ENCODE measurements at regions not wholly inside any gene's neighbourhood (a gene's known extent, or its start where the extent isn't known, plus 50 kb on each side); places are given as distances from the start of the nearest gene placed in this dataset.
"Not testable (repeated sequence)": the region's sequence is repeated elsewhere in the genome, so short reads cannot be mapped to it uniquely, and the experiment has no call there.

DNA sequence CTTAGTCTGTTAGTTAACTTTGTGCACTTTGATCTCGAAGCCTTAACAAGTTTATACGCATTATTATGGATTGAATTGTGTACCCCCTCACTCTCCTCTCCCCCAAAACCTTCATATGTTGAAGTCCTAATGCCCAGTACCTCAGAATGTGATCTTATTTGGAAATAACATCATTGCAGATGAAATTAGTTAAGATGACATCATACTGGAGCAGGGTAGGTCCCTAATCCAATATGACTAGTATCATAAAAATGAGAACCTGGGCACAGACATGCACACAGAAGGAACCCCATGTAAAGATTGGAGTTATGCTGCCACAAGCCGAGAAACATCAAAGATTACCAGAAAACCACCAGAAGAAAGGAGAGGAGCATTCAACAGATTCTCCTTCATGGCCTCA lies 85.8 kb upstream of the TSC22D1 start:
- DNase-seq (ENCODE audit: low spot score): no peak

DNA sequence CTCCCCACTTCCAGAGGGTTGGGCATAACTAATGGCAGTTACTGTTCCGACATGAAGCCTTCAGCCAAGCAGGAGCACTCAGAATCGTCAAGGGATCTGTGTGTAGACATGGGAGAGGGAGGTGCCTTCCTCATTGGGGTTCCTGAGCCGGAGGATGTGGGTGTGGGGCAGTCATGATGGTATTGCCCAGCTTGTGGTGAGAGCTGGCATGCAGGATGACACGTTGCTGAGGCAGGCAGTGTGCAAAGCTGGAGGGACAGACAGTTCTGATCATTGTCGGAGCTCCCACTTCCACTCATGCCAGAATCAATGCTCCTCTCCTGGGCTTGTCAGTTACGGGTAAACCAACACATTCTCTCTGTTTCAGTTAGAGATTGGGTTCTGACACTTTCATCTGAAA lies 83.9 kb upstream of the TSC22D1 start:
- no peak for DNase-seq (ENCODE audit: low spot score)

DNA sequence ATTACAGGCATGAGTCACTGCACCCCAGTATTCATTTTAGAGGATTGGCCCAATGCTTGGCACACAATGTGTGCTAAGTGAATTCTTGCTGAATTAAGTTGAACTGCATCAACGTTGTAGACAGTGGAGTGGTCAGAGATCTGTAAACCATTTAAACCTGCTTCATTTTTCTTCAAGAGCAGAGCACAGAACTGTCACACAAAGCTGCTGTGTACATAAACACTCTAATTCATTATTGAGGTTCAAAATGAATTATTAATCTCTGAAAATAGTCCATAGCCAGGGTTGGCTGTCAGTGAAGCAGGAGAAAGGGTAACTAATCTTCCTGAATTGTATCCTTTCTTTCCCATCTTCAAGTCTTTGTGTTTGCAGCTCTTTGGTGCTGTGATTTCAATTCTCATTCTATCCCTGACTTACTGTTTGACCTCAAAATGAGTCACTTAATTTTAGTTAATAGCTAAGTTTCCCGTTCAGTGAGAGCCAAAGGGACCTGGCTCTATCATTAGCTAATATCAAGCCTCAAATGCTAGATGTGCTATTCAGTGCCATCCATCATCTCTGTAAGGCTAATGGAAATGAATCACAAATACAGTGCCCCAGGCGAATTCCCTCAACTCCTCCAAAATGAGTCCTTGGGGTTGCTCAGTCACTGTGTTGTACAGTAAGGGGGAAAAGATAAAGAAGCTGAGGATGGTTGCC lies 77.0 kb upstream of the TSC22D1 start:
- no peak for DNase-seq (ENCODE audit: low spot score)

DNA sequence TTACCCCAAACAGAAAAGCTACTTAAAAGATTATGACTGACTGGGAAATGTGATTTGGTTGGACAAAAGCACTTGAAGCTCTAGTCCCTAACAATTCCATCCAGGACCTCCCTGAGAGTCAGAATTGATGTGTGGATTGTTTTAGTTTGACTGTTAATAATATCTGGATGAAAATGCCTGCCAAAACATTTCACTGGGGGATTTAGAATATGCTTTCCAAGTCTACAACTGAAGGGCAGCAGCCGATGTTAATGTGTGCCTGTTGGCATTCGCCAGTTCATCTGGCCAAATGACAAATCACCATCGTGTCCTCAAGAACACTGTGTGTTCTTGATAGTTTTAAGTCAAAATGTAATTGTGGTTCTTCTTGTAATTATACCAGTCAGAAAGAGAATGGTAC lies 76.0 kb upstream of the TSC22D1 start:
- DNase-seq (ENCODE audit: low spot score): no peak

DNA sequence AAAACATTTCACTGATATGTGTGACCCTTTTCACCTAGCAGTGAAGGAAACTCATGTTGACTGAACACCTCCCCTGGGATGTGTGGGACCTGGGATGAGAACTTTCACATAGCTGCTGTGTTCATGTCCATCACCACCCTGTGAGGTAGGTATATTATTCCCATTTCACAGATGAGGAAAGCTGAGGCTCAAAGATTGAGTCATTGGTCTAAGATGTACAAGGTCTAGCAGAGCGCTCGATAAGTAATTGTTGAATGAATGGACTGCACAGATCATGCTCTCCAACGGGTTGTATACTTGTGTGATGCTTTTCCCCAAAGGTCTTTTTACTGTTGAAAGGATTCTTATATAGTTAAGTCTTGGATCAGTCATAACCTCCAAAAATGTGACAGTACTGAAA lies 75.6 kb upstream of the TSC22D1 start:
- DNase-seq (ENCODE audit: low spot score): no peak

DNA sequence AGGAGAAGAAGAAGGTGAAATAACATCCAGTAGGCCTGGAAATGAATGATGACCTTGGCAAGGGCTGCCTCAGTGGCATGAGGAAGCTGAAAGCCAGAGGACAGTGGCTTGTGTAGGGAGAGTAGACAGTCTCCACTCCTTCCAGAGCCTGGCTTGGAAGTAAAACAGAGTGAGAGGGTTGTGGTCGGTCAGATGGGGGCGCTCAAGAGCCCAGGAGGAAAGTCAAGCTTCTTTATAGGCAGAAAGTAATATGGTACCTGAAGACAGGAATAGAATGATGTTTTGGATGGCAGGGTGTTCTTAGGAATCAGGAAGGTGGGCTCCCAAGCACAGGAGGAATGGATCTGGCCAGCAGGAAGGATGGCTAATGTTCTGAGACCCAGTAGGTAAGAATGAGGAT lies 75.1 kb upstream of the TSC22D1 start:
- no peak for DNase-seq (ENCODE audit: low spot score)

DNA sequence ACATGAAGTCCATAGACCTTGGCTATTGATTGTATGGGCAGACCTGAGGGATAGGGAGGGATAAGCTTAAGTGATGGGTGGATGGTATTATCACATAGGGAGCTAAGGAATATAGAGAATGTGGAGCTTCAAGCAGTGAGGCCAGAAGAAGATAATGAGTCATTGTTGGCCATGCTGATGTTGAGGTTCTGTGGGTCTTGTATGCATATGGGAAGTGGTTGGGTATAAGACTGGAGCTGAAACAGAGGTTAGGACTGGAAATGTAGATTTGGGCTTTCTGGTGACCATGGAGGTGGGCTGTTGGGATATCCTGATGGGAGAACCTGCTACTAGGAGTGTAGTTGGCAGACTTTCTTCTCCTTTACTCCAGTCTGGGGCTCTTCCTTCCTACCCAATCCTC lies 73.7 kb upstream of the TSC22D1 start:
- DNase-seq (ENCODE audit: low spot score): no peak

DNA sequence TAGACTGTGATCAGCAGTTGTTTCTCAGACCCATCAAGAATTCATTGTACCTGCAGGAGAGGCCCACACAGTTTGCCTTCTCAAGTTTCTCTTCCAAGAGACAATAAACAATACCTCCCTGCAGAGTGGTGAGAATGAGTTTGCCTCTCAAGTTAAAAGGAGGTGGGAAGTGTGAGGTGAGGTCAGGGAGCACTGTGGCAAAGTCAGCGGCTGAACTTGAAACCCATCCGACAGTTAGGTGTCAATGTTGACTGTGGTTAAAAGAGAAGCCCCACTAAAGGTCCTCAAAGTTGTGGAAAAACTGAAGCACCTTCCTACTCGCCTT lies 72.9 kb upstream of the TSC22D1 start:
- DNase-seq (ENCODE audit: low spot score): no peak

DNA sequence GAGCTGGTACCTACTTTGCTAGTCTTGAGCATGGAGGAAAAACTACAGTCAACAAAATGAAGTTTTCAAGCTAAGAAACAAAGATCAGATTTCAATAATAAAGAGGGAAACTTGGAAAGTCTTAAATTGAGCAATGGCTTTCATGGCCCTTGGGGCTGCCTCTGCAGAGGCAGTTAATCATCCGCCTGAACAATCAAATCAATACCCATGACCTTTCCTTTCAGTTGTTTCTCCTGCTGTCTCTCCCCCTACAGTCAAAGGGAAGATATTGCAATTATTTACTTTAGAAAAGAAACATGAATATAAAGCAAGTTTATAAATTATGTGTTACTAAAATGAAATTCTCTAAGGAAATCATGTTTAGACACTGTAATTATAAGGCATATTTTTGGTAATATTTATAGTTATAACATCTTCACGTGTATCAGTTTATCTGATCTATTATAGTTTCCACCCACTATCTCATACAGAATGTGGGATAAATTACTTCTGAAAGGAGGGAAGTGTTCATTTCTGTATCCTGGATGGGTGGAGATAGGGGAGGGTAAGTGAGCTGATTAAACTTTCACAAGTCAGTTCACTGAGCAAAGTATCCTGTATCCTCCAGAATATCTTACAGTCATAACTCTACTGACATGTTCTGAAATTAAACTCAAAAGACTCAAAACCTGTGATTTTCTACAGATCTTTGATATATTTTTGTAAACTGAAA lies 72.4 kb upstream of the TSC22D1 start:
- DNase-seq (ENCODE audit: low spot score): no peak

DNA sequence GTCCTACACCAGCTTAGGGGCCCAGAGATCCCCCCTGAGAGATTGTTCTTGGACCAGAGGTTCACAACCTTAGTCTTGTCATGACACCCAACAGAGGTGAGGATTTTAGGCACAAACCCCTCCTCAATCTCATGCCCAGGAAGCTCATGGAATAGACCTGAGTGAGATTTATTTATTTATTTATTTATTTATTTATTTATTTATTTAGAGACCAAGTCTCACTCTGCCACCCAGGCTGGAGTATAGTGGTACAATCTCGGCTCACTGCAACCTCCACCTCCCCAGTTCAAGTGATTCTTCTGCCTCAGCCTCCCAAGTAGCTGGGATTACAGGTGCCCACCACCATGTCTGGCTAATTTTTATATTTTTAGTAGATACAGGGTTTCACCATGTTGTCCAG lies 71.4 kb upstream of the TSC22D1 start:
- not testable (repeated sequence) for DNase-seq (ENCODE audit: low spot score)

DNA sequence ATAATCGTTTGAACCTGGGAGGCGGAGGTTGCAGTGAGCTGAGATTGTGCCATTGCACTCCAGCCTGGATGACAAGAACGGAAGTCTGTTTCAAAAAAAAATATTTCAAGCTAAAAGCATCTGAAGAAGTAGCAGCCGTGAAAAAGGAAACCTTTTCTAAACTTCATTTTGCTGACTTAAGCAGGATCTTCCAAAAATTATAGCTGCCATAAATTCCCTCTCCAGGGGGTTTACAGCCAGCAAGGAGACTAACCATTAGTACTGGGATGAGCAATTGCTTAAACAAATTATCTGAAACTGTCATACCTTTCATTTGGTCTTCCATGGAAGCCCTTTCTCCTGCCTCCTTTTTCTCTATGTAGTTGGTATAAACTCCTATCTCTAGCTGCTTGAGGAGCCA lies 69.9 kb upstream of the TSC22D1 start:
- no peak for DNase-seq (ENCODE audit: low spot score)

DNA sequence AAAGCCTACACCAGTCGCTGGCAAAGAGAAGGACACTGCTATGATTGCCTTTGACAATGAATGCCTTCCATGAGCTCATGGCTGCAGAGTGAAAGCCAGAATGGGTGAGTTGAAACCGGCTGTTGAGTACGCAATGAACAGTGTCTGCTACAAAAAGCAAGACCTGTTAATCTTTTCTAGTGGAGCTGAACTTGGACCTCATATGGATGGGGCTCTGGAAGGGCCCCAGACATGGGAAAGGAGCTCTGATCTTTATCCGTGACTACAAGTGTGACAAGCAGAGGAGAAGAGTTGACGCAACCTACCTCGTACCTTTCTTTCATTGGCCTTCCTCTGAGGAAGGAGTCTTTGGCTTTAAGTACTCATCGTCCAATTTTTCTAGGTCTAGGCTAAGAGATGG lies 67.1 kb upstream of the TSC22D1 start:
- no peak for DNase-seq (ENCODE audit: low spot score)

DNA sequence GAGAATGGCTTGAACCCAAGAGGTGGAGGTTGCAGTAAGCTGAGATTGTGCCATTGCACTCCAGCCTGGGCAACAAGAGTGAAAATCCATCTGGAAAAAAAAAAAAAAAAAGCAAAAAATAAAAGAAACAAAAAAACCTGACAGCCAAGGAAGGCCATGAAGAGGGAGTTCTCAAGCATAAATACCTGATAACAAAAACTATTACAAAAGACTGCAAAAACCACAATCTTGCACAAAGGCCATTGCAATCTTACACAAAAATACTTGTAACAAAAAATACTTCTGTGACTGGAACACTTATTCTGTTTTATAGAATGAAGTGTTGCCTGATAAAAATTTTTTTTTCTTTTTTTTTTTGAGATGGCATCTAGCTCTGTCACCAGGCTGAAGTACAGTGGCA lies 61.5 kb upstream of the TSC22D1 start:
- no peak for DNase-seq (ENCODE audit: low spot score)

DNA sequence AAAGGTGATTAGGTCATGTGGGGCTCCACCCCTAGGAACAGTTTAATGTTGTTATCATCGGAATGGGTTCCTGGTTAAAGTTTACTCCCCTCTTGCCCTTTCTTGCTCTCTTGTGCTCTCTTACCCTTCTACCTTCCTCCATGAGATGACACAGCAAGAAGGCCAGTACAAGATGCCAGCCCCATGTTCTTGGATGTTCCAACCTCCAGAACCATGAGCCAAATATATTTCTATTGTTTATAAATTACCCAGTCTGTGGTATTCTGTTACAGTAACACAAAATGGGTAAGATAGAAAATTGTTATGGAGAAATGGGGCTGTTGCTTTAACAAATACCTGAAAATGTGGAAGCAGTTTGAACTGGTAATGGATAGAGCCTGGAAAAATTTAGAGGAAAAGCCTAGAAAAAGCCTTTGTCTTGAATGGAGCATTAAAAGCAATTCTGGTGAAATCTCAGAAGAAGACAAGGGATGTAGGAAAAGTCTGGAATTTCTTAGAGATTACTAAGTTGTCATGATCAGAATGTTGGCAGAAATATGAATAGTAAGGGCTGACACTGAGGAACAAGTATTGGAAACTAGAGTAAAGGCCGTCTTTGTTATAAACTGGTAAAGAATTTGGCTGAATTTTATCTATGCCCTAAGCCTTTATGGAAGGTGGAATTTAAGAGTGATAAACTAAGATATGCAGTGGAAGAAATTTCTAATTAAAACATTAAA lies 53.5 kb upstream of the TSC22D1 start:
- no peak for DNase-seq (ENCODE audit: low spot score)

DNA sequence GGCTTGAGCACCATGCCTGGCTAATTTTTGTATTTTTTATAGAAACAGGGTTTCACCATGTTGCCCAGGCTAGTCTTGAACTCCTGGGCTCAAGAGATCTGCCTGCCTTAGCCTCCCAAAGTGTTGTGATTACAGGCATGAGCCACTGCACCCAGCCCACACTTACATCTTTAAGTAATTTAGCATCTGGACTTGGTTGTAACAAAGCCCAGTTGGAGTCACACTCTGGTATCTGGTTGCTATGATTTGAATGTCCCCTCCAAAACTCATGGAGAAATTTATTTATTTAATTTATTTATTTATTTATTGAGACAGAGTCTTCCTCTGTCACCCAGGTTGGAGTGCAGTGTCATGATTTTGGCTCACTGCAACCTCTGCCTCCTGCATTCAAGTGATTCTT lies 52.7 kb upstream of the TSC22D1 start:
- not testable (repeated sequence) for DNase-seq (ENCODE audit: low spot score)

DNA sequence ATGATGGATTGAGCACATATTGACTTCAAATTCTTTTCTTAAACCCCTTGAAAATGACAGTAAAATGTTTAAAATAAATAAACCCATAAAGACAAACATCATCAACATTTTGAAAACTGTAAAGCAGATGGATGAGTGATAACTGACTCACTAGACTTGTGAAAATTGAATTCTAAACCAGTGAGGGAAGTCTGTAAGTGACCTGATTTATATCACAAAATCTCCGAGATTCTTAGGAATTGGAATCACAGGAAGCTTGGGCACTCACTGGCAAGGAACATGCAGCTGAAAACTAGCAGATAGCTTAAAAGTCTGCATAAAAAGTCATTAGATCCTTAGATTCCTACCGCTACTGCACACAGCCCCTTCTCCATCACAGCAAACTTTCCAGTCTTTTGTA lies 51.3 kb upstream of the TSC22D1 start:
- no peak for DNase-seq (ENCODE audit: low spot score)

DNA sequence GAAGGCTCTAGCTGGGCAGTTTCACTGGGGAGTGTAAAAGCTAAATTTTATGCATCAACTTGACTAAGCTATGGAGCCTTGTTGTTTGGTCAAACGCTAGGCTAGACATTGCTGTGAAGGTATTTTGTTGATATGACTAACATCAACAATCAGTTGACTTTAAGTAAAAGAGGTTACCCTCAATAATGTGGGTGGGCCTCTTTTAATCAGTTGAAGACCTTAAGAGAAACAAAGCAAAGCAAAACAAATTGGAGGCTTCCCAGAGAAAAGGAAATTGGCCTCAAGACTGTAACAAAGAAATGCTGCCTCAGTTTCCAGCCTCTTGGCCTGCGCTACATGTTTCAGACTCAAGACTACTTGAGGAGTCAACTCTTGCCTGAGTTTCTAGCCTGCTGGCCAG lies 50.0 kb upstream of the TSC22D1 start:
- DNase-seq (ENCODE audit: low spot score): no peak

All from left forelimb (tissue), 1 donor.